G401.6 (cell line): ENCODE measurements at regions not wholly inside any gene's neighbourhood (a gene's known extent, or its start where the extent isn't known, plus 50 kb on each side); places are given as distances from the start of the nearest gene placed in this dataset.

Experiments used
- FAIRE-seq: peaks from 2 replicates; lab custom pipeline; 2012; peaks lifted over from hg19 to GRCh38; lab: Jason Lieb, UNC

DNA sequence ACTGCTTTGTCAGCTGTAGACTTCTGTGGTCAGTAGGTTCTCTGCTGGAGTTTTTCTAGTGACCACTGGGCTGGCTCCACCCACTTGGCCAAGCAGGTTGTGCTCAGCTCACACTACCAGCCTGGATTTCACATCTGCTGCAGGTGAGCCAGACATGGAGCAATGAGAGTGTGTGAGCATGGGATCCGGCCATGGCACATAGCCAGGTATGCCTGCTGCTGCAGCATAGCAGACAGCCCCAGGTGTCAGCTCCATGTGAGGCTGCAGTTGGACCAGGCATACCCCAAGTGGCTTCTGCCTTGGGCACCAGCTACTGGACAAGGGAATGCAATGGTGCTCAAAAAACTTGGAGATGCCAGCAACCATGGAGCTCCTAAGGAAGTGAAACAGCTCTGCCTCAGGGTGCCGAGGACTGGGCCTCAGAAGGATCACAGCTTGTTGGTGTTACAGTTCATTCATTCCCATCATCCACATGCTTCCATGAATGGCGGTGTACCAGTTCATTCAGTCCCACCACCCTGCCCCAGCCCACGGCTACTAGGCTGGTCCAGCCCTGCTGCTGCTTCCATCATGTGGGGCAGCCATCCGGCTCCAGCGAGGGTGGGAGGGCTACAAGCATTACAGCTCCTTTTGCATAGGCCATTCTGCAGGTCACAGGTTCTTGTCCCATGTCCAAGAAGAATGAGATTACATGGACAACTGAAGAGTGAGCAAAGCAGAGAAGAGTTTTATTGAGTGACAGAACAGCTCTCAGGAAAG, 389.1 kb upstream of the PCDH7 start:
- FAIRE-seq, result no peak

DNA sequence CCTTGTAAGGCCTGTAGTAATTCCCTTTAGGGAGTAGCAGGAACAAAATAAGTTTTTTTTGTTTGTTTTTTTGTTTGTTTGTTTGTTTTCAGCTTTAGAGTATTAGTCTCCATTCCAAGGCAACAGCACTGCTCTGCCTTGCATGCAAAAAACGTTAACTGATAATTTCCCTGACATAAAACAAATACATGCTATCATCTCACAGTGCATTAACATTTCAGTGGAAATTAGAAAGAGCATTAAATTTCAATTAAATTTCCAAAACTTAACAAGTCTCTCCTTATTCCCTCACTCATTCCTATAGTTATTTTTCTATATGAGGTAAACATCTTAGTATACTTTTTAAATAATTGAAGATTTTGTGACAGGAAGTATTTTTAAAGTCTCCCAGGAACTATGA, 378.4 kb upstream of the PCDH7 start:
- FAIRE-seq, result no peak

DNA sequence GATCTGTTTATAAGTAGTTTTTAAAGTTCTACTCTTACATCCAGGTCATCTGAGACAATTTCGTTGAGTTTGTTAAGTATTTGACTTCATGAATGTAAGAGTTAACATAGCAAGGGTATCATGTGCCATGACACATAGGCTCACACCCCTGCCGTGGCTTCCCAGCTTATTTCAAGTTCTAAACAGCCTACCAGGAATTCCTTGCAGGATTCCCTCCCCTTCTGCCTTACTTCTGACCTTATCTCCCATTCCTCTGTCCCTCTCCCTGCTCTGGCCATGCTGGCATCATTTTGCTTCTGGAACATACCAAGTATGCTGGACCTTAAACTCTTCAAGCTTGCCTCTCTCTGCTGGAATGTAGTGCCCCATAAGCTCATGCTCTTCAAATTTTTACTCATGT, 369.9 kb upstream of the PCDH7 start:
- FAIRE-seq, result no peak

DNA sequence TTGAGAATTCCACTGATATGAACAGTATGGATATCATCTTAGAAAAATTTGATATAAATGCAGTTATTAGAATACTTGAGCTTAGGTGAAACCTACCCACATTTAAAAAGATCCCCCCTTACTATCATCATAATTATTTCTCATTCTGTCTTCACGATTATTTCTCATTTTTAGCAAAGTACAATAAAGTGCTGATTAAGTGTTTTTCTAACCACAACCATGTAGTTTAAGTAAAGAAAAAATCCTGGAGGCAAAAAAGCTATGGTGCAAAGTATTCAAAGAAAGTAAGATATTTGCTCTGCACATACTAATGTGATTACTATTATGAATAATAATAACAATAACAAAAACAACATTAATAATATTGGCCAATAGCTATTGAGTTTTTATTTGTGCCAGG, 365.6 kb upstream of the PCDH7 start:
- FAIRE-seq, result no peak

DNA sequence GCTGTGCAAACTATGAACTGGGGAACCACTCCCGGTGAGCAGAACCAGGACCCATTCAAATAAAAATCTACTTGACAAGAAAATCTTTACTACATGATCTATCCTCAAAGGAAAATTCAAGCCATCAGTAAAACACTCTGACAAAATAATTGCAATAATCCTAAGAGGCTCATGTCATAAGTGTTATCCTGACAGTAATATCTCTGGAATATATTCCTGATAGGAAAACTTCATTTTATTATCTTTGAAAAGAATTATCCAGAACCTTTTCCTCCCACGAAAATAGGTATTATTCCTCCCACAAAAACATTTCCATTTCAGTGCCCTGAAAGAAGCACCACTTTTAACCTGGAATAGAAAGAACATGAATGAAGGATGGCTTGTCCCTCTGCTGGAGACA, 357.7 kb upstream of the PCDH7 start:
- no peak for FAIRE-seq

DNA sequence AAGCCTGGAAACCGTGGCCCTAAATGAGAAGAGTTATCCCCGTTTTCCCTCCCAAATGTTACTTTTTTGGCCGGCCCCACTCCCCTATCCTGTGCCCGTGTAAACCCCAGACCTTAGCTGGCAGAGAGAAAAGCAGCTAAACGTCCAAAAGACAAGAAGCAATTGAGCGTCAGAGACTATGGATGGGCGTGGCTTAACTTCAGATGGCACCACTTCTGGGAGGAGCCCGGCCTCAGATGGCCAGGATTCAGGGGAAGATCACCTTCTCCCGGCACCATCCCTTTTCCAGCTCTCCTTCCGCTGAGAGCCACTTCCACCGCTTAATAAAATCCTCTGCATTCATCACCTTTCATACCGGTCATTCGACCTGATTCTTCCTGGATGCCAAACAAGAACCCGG, 350.1 kb upstream of the PCDH7 start:
- FAIRE-seq, result no peak

DNA sequence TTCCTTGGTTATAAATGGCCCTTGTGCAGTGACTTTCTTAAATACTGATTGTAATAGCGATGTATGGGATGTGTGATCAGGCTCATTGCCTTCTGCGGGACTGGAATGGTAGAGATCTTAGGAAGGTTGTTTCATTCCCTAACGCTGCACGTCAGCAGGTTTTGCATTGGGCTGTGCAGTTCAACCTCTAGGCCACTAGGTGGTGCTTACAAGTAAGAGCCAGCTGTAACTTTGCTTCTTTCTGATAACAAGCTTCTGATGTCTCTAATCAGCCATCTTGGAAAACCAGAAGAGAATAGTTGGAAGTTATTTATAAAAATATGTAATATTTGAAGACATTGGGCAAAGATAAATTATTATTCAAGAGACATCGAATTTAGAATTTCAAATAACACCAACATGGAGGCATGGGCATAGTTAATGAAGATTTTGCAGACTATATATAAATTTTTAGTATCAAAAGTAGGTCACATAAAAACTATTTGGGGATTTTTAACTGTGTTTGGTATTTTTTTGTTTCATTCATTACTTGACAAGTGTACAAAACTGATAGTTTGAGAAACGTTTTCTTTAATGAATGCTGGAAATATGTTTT, 339.7 kb upstream of the PCDH7 start:
- FAIRE-seq, result no peak

DNA sequence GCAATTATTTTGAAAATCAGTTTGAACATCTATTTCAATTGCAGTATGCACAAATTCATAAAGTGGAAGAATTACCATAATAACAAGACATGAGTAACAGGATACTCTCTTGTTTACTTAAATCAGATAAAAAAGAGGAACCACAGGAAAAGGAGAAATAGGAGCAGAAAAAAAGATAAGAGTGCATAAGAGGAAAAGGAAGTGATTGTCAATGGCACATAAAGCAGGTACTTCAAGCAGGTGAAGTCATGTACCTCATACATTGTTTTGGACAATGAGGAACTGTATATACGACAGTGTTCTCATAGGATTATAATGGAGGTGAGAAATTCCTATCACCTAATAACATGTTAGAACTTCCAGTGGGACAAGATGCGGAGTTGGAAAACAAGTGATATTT, 334.5 kb upstream of the PCDH7 start:
- FAIRE-seq, result no peak

DNA sequence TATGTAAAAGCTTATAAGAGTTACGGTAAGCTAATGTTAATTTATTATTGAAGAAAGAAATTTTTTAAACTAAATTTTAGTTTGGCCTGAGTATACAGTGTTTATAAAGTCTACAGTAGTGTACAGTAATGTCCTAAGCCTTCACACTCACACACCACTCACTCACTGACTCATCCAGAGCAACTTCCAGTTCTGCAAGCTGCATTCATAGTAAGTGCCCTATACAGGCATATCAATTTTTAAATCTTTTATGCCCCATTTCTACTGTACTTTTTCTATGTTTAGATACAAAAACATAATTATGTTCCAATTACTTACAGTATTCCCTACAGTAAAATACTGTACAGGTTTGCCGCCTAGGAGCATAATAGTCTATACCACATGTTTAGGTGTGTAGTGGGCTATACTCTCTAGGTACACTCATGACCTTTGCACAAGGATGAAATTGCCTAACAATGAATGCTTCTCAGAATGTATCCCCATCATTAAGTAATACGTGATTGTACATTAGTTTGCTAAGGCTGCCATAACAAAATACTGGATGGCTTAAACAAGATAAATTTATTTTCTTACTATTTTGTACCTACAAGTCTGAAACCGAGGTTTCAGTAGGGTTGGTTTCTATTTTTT, 333.8 kb upstream of the PCDH7 start:
- FAIRE-seq, result no peak

DNA sequence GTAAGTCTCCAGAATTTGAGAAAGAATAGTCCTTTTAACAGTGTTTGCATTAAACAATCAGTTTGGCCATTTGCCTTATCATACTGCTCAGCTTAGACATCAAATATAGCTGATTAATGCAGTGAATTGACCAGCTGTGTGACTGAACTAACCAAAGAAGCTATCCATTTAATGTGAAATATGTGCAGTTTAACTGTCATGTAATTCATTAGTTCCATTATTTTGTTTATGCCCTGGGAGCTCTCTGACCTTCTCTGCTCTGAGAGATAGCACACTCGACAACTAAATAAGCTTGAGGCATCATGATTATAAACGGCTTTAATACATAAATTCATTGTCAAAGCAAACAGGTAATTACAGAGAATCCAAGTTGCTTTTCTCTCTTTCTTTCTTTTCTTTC, 324.3 kb upstream of the PCDH7 start:
- no peak for FAIRE-seq

DNA sequence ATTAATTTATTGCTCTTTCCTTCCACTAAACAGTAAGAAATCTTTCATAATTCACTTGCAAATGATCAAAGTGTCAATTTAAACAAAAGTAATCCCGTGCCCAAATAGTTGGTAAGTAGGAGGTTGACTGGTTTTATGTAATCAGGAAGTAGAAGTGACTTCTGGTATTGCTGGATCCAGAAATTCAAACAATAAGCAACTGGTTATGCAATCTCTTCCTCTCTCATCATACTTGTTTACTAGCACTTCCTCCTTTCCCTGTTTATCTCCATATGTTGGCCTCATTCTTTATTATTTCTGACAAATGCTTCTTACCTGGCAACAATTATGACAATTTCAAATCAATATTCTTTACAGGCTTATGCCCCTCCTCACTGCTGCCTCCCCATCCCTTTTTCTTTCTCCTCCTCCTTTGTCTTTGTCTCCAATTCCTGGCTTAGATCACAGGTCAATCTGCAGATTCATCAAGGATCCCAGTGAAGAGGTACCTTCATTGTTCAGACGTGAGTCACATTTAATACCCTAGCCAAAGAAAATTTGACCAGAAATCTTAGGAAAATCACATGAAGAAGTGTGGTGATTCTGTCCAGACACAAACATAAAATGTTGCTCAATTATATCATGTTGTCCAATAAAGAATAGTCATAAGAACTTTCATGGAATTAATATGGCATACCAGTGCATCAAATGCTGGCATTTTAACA, 323.2 kb upstream of the PCDH7 start:
- FAIRE-seq, result no peak

DNA sequence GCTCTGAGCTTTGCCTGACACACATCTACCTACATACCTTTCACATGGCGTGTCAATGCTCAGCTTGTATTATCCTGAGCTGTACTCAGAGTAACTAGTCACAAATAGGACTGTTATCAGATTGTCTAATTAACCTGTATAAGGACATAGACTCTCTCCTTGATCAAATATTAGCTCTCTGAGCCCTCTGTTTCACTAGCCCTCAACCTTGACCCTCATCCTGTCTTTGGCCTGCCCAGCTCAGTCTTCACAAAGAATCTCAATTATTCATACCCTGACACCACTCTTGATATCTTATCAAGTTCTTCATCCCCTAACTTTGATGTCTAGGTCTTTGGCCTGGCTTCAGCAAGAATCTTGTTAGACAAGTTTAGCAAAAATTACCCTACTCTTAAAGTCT, 320.7 kb upstream of the PCDH7 start:
- no peak for FAIRE-seq

DNA sequence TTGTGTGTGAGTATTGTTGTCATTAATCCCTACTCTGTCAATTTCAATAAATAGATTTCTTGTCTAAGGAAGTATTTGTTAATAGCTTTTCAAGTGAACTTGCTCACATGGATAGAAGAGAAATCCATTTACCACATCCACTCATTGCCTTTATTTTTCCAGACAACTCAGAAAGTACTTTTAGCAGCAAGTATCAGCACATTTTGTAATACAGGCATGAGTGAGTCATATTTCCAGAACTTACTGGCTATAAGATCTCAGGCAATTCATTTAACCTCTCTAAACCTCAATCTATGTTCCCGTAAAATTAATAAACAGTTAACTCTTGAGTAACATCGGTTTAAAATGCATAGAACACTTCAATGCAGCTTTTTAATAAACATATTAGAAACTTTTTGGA, 317.9 kb upstream of the PCDH7 start:
- no peak for FAIRE-seq

DNA sequence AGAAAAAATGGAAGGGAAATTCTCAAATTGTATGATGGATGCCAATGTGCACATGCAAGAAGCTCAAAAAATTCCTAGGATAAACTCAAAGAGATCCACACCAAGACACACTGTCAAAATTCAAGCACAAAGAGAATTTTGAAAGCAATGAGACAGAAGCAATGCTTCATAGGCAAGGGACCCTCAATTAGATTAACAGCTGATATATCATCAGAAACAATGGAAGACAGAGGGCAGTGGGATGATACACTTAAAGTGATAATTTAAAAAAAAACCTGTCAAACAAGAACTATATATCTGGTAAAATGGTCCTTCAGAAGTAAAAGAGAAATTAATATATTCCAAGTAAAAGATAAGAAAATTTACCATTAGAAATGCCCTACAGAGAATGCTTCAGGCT, 306.3 kb upstream of the PCDH7 start:
- FAIRE-seq, result no peak

DNA sequence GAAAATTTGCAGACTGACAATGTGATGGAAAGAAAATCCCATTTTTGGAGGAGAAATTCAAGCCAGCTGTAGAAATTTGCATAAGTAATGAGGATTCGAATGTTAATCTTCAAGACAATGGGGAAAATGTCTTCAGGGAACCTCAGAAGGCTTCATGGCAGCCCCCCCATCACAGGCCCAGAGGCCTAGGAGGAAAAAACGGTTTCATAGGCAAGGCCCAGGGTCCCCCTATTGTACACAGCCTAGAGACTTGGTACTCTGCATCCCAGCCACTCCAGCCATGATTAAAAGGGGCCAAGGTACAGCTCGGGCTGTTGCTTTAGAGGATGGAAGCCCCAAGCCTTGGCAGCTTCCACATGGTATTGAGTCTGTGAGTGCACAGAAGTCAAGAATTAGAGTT, 303.6 kb upstream of the PCDH7 start:
- FAIRE-seq, result no peak

DNA sequence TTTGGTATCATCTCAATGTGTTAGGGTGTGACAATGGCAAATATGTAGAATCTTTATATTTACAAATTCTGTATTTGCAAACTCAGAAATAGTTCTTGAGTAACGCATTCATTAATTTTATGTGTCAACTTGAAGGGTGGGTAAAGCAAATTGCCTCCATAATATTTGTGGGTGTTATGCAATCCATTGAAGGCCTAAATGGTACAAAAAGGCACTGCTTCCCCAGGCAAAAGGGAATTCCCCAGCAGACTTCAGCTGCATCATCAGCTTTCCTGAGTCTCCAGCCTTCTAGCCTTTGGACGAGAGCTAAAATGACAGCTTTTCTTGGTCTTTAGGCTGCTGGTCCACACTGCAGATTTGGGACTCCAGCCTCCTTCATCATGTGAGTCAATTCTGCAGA, 292.2 kb upstream of the PCDH7 start:
- no peak for FAIRE-seq

DNA sequence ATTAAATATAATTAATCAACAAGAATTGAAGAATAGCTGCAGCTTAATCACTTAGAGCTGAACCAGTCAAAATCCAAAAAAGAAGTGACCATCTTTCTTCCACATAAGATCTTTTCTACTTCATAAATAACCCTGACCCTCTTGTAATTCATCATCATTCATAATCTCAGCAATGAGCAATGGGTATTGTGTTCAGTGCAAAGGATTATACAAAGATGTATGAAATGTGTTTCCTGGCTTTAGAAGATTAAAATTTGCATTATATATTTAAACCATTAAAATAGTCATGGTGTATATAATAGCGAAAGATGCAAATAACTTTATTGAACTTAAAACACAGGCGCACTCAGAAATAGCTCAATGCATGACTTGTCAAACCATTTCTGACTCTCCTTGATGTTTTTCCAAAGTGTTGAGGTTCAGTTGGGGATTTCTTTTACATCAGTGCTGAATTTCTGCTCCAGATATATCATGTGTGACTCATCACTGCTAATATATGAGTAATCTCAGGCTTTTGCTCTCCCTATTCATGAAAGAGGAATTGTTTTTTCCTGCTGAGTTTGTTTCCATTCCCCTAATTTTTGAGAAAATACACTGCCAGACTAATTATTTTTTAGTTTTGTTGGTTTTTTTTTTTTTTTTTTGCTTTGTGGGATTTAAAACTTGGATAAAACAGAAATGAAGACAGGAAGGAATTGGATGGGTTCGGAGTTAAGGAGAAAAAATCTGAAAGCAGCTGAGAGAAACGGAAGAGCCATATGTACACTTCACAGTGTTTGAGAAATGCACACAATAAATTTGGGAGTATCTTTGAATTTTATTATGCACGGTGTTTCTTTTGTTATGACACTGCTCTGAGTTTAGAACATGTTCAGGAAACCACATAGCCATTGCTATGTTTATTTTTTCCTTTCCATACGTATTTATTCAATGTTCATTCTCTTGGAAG, 290.1 kb upstream of the PCDH7 start:
- no peak for FAIRE-seq

DNA sequence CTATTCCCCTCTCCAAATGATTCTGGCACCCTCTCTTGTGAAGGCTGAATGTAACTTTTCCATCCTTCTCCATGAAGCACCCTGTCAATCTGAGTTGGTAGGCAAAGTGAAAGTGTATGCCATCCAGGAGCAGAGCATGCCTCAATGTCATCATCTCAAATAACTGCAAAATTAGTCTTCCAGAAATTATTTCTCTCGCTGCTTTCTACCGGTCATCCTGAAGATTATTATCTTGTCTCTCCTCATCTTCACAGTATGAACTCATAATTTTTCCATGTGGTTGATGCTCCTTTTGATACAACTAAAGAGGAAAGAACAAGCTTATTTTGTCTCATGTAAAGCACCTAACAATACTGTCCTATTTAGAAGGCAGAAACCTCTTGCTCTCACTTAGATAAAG, 285.5 kb upstream of the PCDH7 start:
- FAIRE-seq, result no peak

DNA sequence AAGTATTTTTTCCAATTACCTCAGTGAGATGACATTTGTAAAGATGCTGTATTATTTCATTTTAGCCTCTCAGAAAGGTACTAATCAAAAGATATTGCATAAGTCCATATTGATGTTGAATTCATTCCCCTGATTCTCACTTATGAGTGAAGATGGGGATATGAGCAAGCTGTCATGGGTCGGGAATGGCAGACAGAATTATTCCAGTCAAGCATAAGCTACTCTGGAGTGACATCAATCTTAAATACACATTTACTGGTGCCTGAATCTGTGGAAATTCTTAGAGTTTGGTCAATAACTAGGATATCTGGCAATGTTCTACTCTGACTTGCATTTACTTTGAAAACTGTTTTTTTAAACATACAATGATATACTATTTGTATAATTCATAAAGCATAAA, 283.8 kb upstream of the PCDH7 start:
- FAIRE-seq, result no peak

DNA sequence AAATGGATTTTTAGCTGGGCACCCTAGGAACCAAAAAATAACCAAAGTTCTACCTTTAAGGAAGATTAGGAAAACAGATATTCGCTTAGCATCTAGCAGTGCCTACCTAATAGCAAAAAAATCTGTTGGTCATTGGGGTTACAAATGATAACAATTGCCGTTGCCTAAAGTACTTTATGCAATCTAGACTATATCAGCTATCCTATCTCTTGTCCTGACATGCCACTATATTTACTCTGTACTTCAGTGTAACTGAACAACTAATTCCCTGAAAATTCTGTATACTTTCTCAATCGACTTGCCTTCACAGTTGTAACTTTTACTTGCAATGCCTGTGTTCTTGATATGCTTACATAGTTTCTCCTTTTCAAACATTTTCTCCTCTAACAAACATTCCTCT, 282.9 kb upstream of the PCDH7 start:
- no peak for FAIRE-seq

DNA sequence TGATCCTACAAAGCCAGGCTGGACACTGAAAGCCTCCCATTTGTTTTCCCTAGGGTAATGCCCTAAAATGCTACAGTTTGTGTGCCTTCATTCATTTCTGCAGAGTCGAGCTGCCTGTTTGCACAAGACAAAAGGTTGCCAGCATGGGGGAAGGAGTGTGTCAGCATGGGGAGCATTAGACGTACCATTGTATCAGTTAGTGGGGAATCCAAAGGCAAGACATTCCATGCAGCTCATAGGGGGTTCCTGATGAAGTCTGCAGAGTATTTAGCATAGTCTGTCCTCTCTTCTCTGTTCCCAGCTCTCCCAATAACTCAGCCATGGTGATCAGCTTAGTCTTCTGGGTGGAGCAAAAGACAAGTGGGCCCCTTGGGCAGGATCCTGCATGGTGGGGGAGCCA, 276.9 kb upstream of the PCDH7 start:
- FAIRE-seq, result no peak

DNA sequence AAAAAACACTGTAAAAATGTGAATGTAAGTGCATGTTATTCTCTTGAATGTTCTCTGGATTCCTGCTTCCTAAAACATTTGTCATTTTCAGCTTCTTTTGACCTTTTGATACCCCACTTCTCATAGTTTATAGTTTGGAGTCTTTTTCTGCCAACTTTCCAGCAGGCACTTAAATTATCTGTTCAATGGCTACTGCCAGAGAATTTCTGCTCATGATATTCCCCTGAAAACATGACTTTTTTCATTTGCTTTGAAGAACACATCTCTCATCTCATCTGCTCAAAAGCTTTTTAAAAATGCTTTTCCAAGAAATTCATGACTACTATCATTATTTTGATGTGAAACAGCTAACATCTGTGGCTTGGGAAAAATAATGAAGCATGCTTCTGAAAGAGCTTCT, 269.7 kb upstream of the PCDH7 start:
- no peak for FAIRE-seq
